GM18907 (cell line): ENCODE measurements at regions not wholly inside any gene's neighbourhood (a gene's known extent, or its start where the extent isn't known, plus 50 kb on each side); places are given as distances from the start of the nearest gene placed in this dataset.
"Not testable (repeated sequence)": the region's sequence is repeated elsewhere in the genome, so short reads cannot be mapped to it uniquely, and the experiment has no call there.

Experiments
- ATAC-seq: cut with Tn5 transposase; IDR thresholded peaks from one replicate; pipeline ENCODE4 v1.9.1; 2021; ENCODE audit warnings: mild to moderate bottlenecking, moderate library complexity; ENCODE audit not compliant: unreplicated experiment

GRCh38 chr11:100528872-100529416 is 158.1 kb upstream of the ARHGAP42 start:
- no peak for ATAC-seq

- not testable (repeated sequence) for ATAC-seq
Observed at GRCh38 chr11:100531290-100531689, 155.8 kb upstream of the ARHGAP42 start.

DNA sequence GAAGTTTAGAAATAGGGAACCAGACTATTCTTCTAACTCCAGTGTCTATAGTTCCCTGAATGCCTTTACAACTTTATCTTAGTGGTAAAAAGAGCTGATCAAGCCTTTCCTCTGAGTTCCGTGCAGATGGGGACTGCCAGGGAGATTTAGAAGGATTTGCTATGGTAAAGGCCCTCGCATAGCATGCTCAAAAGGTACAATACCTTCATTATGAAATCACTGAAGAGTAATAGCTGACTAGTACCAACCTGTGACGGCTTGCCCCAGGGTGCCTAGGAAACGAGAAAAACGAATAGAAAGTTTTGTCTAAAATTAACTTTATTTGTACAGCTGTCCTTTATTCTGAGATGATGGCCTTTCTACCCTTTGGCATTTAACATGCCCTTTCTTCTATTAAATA is 150.1 kb upstream of the ARHGAP42 start:
- no peak for ATAC-seq

DNA sequence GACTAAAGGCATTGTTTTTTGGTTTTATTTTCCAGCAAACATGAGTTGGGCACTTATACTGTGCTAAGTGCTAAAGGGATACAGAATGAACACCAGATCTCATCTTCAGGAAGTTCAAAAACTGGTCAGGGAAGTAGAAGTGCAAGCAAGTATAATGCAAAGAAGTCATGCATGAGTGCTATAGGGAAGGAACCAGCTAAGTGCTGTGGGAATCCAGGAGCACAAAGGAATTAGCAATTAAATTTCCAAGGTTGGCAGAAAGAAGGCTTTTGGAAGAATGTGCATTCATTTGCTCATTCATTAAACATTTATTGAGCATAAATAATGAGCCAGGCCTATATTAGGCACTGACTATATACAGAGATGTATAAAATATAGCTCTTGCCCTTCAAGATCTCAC is 143.7 kb upstream of the ARHGAP42 start:
- ATAC-seq: no peak

DNA sequence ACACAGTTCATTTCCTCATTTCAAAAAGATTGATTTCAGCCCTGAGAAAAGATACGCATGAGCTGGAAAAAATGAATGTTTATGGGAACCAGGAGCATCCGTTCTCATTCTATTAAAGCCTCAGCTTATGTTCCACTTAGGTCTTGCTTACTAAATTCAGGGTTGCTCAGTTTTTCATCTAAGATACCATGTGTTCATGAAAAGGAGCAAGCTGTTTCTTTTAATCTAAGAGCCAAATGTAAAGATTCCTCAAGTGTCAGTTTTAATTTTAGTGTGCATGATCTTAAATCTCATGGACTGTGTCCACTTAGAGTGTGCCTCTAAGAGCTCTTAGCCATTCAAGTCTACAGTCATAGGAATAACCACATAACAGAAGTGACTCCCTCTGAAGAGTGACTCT is 141.5 kb upstream of the ARHGAP42 start:
- ATAC-seq: no peak

- ATAC-seq: no peak
Observed at GRCh38 chr11:100545970-100546369, 141.1 kb upstream of the ARHGAP42 start.

DNA sequence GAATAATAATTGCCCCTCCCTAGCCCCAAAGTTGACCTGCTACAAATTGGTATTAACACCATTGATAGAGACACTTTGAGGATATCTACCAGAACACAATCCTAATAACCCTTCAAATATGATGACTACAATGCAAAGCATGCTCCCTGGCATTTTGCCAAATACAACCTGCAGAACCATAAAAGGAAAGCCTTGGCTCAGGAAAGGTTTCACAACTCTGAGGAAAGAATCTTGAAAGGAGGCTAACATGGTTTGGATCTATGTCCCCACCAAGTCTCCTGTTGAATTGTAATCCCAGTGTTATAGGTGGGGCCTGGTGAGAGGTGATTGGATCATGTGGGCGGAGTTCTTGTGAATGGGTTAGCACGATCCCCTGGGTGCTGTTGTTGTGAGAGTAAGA is 140.4 kb upstream of the ARHGAP42 start:
- ATAC-seq: no peak

DNA sequence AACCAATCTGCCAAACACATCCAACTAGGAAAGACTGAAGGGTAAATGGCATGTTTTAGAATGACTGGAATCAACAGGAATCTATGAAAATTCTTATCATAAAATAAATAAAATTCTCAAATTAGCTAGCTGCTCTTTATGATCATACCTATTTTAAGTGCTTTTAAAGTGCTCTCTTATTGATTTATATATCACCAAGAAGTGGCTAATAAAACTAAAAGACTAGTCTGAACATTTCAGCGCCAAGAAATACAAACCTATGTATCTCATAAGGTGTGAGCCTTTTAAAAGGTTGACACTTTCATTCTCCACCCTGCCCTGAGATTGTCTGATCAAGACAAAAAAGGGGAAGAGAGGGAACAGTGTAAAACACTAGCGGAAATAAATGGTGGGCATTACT is 136.8 kb upstream of the ARHGAP42 start:
- ATAC-seq: no peak

GRCh38 chr11:100550912-100551632 is 136.0 kb upstream of the ARHGAP42 start:
- no peak for ATAC-seq

DNA sequence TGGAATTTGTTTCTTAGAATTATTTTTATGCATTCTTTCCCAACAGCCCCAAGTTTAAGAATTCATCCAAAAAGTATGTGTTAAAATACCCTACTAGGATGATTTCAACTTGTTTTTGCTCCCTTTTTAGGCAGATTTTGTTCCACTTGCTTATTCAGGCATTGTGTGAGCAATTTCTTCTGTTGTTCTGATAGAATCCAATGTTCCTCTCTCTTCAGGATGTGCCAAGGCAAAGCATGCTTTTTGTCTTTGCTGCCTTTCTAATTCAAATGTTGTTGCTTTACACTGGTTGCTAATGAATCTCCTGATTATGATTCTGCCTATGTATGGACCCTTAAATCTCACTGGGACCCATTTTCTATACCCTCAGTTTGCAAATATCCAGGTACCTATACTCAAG is 131.2 kb upstream of the ARHGAP42 start:
- ATAC-seq: no peak

DNA sequence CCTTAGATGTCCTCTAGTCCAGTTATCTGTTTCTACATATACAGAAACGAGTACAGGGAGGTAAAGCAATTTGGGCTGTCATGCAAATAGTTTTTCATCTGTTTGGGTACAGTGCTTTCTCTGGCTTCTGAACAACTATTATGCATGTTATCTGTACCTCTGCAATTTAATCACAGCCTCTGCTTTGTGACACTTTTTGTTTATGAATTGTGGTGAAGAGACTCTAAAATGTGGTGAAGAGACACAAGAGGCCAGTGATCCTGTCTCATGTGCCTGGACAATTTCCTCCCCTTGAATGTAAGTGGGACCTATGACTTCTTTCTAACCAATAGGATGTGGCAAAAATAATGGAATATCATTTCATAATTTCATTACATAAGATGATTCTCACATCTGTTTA is 130.3 kb upstream of the ARHGAP42 start:
- ATAC-seq: no peak

GRCh38 chr11:100557830-100558611 is 129.1 kb upstream of the ARHGAP42 start:
- ATAC-seq: no peak

DNA sequence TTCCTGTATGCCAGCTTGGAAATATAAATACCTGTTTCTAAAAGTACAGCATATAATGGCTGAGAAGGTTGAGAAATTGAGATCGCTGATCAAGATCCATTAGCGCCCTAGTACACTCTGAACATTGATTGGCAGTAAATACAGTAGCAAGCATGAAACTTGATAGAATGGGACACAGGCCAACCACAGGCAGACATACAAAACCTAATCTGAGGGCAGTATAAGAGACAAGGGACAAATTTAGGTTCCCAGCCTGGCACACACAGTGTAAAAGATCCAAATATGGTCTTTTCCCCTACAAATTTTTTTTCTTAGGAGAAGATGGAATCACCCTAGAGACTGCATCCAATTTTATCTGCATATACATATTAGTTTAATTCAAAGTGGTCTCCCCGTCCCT is 126.5 kb upstream of the ARHGAP42 start:
- no peak for ATAC-seq

- no peak for ATAC-seq
Observed at GRCh38 chr11:100561323-100561722, 125.8 kb upstream of the ARHGAP42 start.

DNA sequence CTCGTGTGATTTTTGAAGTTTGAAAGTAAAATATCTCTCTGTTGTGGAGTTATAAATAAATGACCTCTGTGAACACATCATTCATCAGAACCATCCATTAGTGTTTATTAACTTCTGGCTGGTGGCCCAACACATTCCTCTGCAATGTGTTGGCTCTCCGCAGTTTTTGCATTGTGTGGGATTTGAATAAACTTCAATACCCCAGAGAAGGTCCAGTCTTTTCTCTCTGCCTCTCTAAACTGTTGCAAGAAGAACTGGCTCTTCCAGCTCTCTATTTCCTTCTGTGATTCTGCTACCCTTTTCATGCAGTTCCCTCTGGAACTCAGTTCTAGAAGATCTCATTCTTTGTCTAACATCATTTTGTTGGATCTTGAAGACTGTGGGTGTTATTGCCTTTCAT is 125.0 kb upstream of the ARHGAP42 start:
- ATAC-seq: no peak

GRCh38 chr11:100563541-100564280 is 123.4 kb upstream of the ARHGAP42 start:
- ATAC-seq: no peak

- no peak for ATAC-seq
Observed at GRCh38 chr11:100573911-100574513, 113.1 kb upstream of the ARHGAP42 start.

GRCh38 chr11:100574894-100575769 is 112.0 kb upstream of the ARHGAP42 start:
- no peak for ATAC-seq

GRCh38 chr11:100575860-100576717 is 111.0 kb upstream of the ARHGAP42 start:
- peak; percentile 84 for ATAC-seq
